ENCODE measurements at regions not wholly inside any gene's neighbourhood (a gene's known extent, or its start where the extent isn't known, plus 50 kb on each side); places are given as distances from the start of the nearest gene placed in this dataset.

DNA sequence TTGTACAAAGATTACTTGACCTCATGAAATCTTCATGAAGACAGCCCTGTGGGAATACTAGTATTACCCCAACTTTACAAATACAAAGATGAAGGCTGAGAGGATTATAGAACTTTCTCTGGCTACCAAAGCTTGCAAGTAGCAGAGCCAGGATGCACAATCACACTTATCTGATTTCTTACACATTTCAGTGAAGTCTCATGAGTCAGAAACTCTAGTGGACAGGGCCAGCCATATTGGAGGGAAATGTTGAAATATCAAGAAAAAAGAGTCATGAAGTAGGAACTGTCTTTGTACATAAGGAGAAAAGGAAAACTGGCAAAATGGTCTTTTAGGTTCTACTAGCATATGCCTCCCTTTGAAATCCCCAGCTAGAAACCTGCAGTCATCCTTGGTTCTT, 369.6 kb upstream of the WWC1 start:
- Histone ChIP-seq H3K36me3 (ENCODE audit: insufficient read depth, low read length) (no peaks in the 10 kb centered on the region), H3K27me3 (ENCODE audit: insufficient read depth, low read depth, low read length) (no peaks in the 10 kb centered on the region), H3K27ac (ENCODE audit: low read length) (no peak overlapping the region), H3K79me2 (replicated peaks; ENCODE audit: insufficient read depth, low read length) (no peaks in the 10 kb centered on the region), H3K9me3 (ENCODE audit: low read length) (peaks cover 3% of the 10 kb centered on the region), H3K9me2 (ENCODE audit: insufficient read depth, low read length) (no peaks in the 10 kb centered on the region), H3K9ac (ENCODE audit: low read length) (no peak overlapping the region), H2AFZ (ENCODE audit: low read depth, low read length) (no peak overlapping the region), H4K20me1 (ENCODE audit: insufficient read depth) (no peaks in the 10 kb centered on the region), H3F3A (ENCODE audit: insufficient read depth, low read length, poor library complexity, severe bottlenecking) (no peaks in the 10 kb centered on the region), H3K4me2 (ENCODE audit: low read length) (no peak overlapping the region), H3K4me3 (ENCODE audit: low read length) (no peak overlapping the region)
- TF ChIP-seq RAD21 (conservative IDR thresholded peaks at IDR 0.05), result no peak

DNA sequence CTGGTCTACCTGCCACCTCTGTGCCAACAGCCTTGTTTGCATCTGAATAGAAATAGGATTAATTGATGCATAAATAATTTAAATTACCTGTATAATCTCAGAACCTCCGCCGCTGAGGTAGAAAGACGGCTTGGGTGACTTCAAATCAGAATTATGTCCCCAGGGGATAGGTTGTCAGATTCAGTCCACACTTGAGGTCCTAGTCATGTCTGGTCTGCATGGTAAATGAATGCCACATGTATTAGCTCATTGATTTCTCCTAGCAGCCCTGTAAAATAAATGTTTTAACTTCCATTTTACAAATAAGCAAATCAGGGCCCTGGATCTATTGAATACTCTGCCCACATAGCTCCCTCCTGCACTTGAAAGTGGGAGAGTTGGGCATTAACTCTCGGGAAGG, 368.0 kb upstream of the WWC1 start:
- H3K27ac ChIP-seq (ENCODE audit: low read length), result no peak overlapping the region
- H3K9me2 ChIP-seq (ENCODE audit: insufficient read depth, low read length), result no peaks in the 10 kb centered on the region
- no peaks in the 10 kb centered on the region for H3K27me3 ChIP-seq (ENCODE audit: insufficient read depth, low read depth, low read length)
- no peaks in the 10 kb centered on the region for H3K36me3 ChIP-seq (ENCODE audit: insufficient read depth, low read length)
- no peak overlapping the region for H3K9ac ChIP-seq (ENCODE audit: low read length)
- H3K9me3 ChIP-seq (ENCODE audit: low read length), result peaks cover 3% of the 10 kb centered on the region
- H3K4me2 ChIP-seq (ENCODE audit: low read length), result no peak overlapping the region
- no peaks in the 10 kb centered on the region for H3F3A ChIP-seq (ENCODE audit: insufficient read depth, low read length, poor library complexity, severe bottlenecking)
- H4K20me1 ChIP-seq (ENCODE audit: insufficient read depth), result no peaks in the 10 kb centered on the region
- H2AFZ ChIP-seq (ENCODE audit: low read depth, low read length), result no peak overlapping the region
- no peak overlapping the region for H3K4me3 ChIP-seq (ENCODE audit: low read length)
- no peak for TF ChIP-seq POLR2AphosphoS5 (IDR thresholded peaks at IDR 0.05)
- TF ChIP-seq, protein P1, sequence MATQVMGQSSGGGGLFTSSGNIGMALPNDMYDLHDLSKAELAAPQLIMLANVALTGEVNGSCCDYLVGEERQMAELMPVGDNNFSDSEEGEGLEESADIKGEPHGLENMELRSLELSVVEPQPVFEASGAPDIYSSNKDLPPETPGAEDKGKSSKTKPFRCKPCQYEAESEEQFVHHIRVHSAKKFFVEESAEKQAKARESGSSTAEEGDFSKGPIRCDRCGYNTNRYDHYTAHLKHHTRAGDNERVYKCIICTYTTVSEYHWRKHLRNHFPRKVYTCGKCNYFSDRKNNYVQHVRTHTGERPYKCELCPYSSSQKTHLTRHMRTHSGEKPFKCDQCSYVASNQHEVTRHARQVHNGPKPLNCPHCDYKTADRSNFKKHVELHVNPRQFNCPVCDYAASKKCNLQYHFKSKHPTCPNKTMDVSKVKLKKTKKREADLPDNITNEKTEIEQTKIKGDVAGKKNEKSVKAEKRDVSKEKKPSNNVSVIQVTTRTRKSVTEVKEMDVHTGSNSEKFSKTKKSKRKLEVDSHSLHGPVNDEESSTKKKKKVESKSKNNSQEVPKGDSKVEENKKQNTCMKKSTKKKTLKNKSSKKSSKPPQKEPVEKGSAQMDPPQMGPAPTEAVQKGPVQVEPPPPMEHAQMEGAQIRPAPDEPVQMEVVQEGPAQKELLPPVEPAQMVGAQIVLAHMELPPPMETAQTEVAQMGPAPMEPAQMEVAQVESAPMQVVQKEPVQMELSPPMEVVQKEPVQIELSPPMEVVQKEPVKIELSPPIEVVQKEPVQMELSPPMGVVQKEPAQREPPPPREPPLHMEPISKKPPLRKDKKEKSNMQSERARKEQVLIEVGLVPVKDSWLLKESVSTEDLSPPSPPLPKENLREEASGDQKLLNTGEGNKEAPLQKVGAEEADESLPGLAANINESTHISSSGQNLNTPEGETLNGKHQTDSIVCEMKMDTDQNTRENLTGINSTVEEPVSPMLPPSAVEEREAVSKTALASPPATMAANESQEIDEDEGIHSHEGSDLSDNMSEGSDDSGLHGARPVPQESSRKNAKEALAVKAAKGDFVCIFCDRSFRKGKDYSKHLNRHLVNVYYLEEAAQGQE (IDR thresholded peaks at IDR 0.05; ENCODE audit: borderline replicate concordance), result no peak
- TF ChIP-seq, protein P2, sequence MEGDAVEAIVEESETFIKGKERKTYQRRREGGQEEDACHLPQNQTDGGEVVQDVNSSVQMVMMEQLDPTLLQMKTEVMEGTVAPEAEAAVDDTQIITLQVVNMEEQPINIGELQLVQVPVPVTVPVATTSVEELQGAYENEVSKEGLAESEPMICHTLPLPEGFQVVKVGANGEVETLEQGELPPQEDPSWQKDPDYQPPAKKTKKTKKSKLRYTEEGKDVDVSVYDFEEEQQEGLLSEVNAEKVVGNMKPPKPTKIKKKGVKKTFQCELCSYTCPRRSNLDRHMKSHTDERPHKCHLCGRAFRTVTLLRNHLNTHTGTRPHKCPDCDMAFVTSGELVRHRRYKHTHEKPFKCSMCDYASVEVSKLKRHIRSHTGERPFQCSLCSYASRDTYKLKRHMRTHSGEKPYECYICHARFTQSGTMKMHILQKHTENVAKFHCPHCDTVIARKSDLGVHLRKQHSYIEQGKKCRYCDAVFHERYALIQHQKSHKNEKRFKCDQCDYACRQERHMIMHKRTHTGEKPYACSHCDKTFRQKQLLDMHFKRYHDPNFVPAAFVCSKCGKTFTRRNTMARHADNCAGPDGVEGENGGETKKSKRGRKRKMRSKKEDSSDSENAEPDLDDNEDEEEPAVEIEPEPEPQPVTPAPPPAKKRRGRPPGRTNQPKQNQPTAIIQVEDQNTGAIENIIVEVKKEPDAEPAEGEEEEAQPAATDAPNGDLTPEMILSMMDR (IDR thresholded peaks at IDR 0.05; ENCODE audit: poor library complexity, severe bottlenecking), result no peak
- no peak for TF ChIP-seq MXI1 (conservative IDR thresholded peaks at IDR 0.05; ENCODE audit: poor library complexity, severe bottlenecking)
- TF ChIP-seq EZH2 (IDR thresholded peaks at IDR 0.05; ENCODE audit: borderline replicate concordance, insufficient read depth, low read length, poor library complexity, severe bottlenecking), result no peak
- TF ChIP-seq TAF1 (IDR thresholded peaks at IDR 0.05; ENCODE audit: low read depth), result no peak
- H3K79me2 ChIP-seq (replicated peaks; ENCODE audit: insufficient read depth, low read length), result no peaks in the 10 kb centered on the region

DNA sequence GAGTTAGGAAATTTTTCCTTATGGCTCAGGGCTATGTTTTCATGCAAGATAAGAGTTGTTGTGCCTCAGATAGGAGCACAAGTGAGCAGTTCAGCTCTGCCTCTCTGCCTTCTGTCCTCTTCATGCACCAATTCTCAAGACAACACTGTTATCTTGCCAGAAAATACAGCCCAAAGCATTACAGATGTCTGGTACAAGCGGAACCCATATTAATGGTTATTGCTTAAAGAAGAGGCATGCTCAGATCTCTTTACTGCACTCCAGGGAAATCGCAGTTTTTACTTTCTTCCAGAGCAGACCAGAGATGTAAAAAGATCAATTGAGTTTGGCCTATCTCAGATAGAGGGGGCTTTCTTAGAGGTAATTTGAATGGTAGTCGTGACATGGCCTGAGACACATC, 361.6 kb upstream of the WWC1 start:
- Histone ChIP-seq H3K9me3 (ENCODE audit: low read length) (peaks cover 3% of the 10 kb centered on the region), H3K4me2 (ENCODE audit: low read length) (no peak overlapping the region), H4K20me1 (ENCODE audit: insufficient read depth) (no peaks in the 10 kb centered on the region), H3K9ac (ENCODE audit: low read length) (no peak overlapping the region), H3K4me3 (ENCODE audit: low read length) (no peak overlapping the region), H3K27ac (ENCODE audit: low read length) (no peak overlapping the region), H3K27me3 (ENCODE audit: insufficient read depth, low read depth, low read length) (no peaks in the 10 kb centered on the region), H2AFZ (ENCODE audit: low read depth, low read length) (no peak overlapping the region), H3K36me3 (ENCODE audit: insufficient read depth, low read length) (no peaks in the 10 kb centered on the region), H3F3A (ENCODE audit: insufficient read depth, low read length, poor library complexity, severe bottlenecking) (no peaks in the 10 kb centered on the region), H3K79me2 (replicated peaks; ENCODE audit: insufficient read depth, low read length) (no peaks in the 10 kb centered on the region), H3K9me2 (ENCODE audit: insufficient read depth, low read length) (no peaks in the 10 kb centered on the region)
- TF ChIP-seq RAD21 (conservative IDR thresholded peaks at IDR 0.05) (no peak), SMC3 (conservative IDR thresholded peaks at IDR 0.05; ENCODE audit: poor library complexity) (no peak), POLR2AphosphoS5 (IDR thresholded peaks at IDR 0.05) (no peak), EP300 (conservative IDR thresholded peaks at IDR 0.05; ENCODE audit: poor library complexity, severe bottlenecking) (no peak), TAF1 (IDR thresholded peaks at IDR 0.05; ENCODE audit: low read depth) (no peak), EZH2 (IDR thresholded peaks at IDR 0.05; ENCODE audit: borderline replicate concordance, insufficient read depth, low read length, poor library complexity, severe bottlenecking) (no peak), MXI1 (conservative IDR thresholded peaks at IDR 0.05; ENCODE audit: poor library complexity, severe bottlenecking) (no peak)
- TF ChIP-seq, protein P2 (IDR thresholded peaks at IDR 0.05; ENCODE audit: poor library complexity, severe bottlenecking), result no peak
- TF ChIP-seq, protein P1 (IDR thresholded peaks at IDR 0.05; ENCODE audit: borderline replicate concordance), result no peak
